ENCODE measurements at regions not wholly inside any gene's neighbourhood (a gene's known extent, or its start where the extent isn't known, plus 50 kb on each side); places are given as distances from the start of the nearest gene placed in this dataset.
"Not testable (repeated sequence)": the region's sequence is repeated elsewhere in the genome, so short reads cannot be mapped to it uniquely, and the experiment has no call there.

DNA sequence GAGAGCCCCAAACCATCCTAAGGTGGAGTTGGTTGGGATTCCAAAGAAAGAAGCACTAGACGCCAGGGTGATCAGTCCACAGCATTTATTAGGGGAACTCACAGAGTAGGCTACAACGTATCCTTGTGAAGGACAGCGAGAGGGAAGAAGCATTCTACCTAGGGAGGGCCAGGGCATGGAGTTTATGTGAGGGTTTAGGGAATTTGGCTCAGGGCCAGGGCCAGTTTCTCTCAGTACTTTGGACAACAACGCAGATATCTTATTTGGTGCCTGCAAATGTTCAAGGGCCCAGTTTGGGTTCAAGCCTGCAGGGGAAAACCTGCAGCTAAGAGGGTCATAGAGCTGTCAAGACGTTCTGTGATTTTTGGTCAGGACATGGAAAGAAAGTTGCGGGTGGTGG lies 73.9 kb upstream of the GJB6 start:
- TF ChIP-seq, protein P1, sequence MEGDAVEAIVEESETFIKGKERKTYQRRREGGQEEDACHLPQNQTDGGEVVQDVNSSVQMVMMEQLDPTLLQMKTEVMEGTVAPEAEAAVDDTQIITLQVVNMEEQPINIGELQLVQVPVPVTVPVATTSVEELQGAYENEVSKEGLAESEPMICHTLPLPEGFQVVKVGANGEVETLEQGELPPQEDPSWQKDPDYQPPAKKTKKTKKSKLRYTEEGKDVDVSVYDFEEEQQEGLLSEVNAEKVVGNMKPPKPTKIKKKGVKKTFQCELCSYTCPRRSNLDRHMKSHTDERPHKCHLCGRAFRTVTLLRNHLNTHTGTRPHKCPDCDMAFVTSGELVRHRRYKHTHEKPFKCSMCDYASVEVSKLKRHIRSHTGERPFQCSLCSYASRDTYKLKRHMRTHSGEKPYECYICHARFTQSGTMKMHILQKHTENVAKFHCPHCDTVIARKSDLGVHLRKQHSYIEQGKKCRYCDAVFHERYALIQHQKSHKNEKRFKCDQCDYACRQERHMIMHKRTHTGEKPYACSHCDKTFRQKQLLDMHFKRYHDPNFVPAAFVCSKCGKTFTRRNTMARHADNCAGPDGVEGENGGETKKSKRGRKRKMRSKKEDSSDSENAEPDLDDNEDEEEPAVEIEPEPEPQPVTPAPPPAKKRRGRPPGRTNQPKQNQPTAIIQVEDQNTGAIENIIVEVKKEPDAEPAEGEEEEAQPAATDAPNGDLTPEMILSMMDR (IDR thresholded peaks at IDR 0.05) = no peak
- TF ChIP-seq EP300 (IDR thresholded peaks at IDR 0.05) (no peak), POLR2A (IDR thresholded peaks at IDR 0.05) (no peak), POLR2AphosphoS5 (IDR thresholded peaks at IDR 0.05) (no peak)
- no peak overlapping the region for H3K27ac ChIP-seq
- no peaks in the 10 kb centered on the region for H3K36me3 ChIP-seq
- intact Hi-C loops (cut with DNase I) = no loop called here
- DNase-seq = no peak
- H3K4me3 ChIP-seq = no peak overlapping the region
- H3K27me3 ChIP-seq = peaks cover 4 to 21% (median 17%) of the 10 kb centered on the region in 3 donors
- peaks cover 0 to 4% (median 0%) of the 10 kb centered on the region in 4 donors for H3K9me3 ChIP-seq
- WGBS, 2 donors = 93 to 95% methylated on average over 6 of the region's 6 CpGs
- H3K4me1 ChIP-seq = no peaks in the 10 kb centered on the region

DNA sequence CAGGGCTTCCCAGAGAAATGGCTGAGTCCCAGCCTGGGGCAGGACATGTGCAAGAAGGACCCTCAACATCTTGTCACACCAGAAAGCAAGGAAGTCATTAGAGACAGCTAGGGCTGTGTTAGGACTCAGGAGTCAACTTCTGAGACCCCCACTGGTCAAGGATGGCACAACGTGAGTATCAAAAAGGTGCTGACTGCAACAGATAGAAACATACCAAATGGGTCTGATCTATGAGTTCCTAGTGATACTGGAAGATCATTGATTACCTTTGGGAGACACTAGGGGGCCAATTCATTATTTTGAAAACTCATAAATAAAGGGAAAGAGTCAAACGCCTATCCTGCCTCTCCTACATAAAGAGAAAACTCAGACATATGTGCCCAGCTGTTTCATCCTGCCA lies 73.5 kb upstream of the GJB6 start:
- TF ChIP-seq EP300 (IDR thresholded peaks at IDR 0.05) = no peak
- TF ChIP-seq POLR2A (IDR thresholded peaks at IDR 0.05) = no peak
- TF ChIP-seq POLR2AphosphoS5 (IDR thresholded peaks at IDR 0.05) = no peak
- TF ChIP-seq, protein P1 (IDR thresholded peaks at IDR 0.05) = no peak
- WGBS, 2 donors = 57 to 69% methylated on average over 2 of the region's 2 CpGs
- H3K9me3 ChIP-seq = peaks cover 0 to 4% (median 0%) of the 10 kb centered on the region in 4 donors
- H3K27ac ChIP-seq = no peak overlapping the region
- no peaks in the 10 kb centered on the region for H3K4me1 ChIP-seq
- peaks cover 4 to 26% (median 17%) of the 10 kb centered on the region in 3 donors for H3K27me3 ChIP-seq
- H3K4me3 ChIP-seq = no peak overlapping the region
- intact Hi-C loops (cut with DNase I) = no loop called here
- DNase-seq = no peak
- no peaks in the 10 kb centered on the region for H3K36me3 ChIP-seq

DNA sequence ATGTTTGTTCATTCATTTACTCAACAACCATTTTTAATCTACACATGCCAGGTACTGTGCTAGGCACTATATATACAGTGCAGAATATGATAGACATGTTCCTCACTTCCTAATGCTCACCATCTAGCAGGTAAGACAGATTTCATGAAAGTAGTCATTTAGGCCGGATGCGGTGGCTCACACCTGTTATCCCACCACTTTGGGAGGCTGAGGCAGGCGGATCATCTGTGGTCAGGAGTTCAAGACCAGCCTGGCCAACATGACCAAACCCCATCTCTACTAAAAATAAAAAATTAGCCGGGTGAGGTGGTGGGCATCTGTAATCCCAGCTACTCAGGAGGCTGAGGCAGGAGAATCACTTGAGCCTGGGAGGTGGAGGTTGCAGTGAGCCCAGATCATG lies 71.9 kb upstream of the GJB6 start:
- peaks cover 4 to 36% (median 17%) of the 10 kb centered on the region in 3 donors for H3K27me3 ChIP-seq
- H3K4me3 ChIP-seq; H3K27ac ChIP-seq; DNase-seq; intact Hi-C loops (cut with DNase I); H3K9me3 ChIP-seq; H3K36me3 ChIP-seq; H3K4me1 ChIP-seq: not testable (repeated sequence)
- 85 to 96% methylated on average over 4 of the region's 4 CpGs for WGBS, 2 donors

DNA sequence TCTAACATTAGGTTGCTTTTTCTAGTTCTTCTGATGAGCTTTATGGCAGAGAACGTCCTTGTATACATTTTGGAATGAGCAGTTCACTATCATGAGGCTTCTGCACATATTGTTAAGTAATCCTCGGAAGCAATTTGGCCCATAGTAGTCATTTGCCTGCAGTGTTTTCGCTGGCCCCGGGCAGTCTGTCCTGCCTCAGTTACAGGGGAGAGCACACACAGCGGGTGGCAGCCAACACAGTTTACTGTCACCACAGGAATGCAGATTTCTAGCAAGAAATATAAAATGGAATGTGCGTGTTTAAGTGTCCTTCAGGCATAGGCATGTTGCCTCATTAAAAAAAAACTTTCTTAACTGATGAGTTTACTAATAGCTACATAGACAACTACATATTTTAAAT lies 71.5 kb upstream of the GJB6 start:
- 82 to 87% methylated on average over 6 of the region's 6 CpGs for WGBS, 2 donors
- Histone ChIP-seq H3K9me3 (peaks cover 0 to 4% (median 0%) of the 10 kb centered on the region in 4 donors), H3K27me3 (peaks cover 4 to 36% (median 17%) of the 10 kb centered on the region in 3 donors), H3K27ac (no peak overlapping the region), H3K4me1 (no peaks in the 10 kb centered on the region), H3K36me3 (no peaks in the 10 kb centered on the region), H3K4me3 (no peak overlapping the region)
- intact Hi-C loops (cut with DNase I) = no loop called here
- no peak for TF ChIP-seq POLR2A (IDR thresholded peaks at IDR 0.05)
- TF ChIP-seq, protein P1 (IDR thresholded peaks at IDR 0.05) = no peak
- TF ChIP-seq EP300 (IDR thresholded peaks at IDR 0.05) = no peak
- no peak for DNase-seq

DNA sequence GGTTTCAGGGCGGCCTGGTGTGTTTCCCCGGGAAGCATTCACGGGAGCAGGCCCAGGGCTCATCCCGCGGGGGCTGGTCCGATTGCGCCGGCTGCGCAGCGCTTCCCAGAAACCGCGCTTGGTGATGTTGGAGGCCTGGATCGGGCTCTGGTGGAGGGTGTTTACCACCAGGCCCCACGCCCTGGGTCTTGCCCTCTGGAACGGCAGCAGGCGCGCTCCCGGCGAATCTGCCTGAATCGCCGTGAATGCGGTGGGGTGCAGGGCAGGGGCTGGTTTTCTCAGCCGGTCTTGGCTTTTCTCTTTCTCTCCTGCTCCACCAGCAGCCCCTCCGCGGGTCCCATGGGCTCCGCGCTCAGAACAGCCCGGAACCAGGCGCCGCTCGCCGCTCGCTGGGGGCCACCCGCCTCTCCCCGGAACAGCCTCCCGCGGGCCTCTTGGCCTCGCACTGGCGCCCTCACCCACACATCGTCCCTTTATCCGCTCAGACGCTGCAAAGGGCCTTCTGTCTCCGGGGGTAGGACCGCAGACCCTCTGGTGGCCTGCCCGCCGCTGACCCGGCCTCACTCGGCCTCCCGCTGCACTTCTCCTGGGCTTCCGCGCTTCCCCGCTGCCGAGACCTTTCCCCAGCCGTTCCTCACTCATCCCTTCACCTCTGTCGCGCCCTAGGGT lies 69.4 kb upstream of the GJB6 start:
- peak overlapping the region in 2 of 4 donors; percentile 23 to 26 for H3K4me3 ChIP-seq
- H3K27me3 ChIP-seq = peaks cover 4 to 36% (median 17%) of the 10 kb centered on the region in 3 donors
- H3K4me1 ChIP-seq = no peaks in the 10 kb centered on the region
- WGBS, 2 donors = 20 to 58% methylated on average over 56 of the region's 56 CpGs
- TF ChIP-seq EP300 (IDR thresholded peaks at IDR 0.05) = no peak
- TF ChIP-seq POLR2A (IDR thresholded peaks at IDR 0.05) = no peak
- TF ChIP-seq POLR2AphosphoS5 (IDR thresholded peaks at IDR 0.05) = no peak
- TF ChIP-seq, protein P1 (IDR thresholded peaks at IDR 0.05) = no peak
- no peaks in the 10 kb centered on the region for H3K9me3 ChIP-seq
- H3K36me3 ChIP-seq = no peaks in the 10 kb centered on the region
- DNase-seq = no peak
- intact Hi-C loops (cut with DNase I) = no loop called here
- no peak overlapping the region for H3K27ac ChIP-seq
